ENCODE measurements at regions not wholly inside any gene's neighbourhood (a gene's known extent, or its start where the extent isn't known, plus 50 kb on each side); places are given as distances from the start of the nearest gene placed in this dataset.
"Not testable (repeated sequence)": the region's sequence is repeated elsewhere in the genome, so short reads cannot be mapped to it uniquely, and the experiment has no call there.

DNA sequence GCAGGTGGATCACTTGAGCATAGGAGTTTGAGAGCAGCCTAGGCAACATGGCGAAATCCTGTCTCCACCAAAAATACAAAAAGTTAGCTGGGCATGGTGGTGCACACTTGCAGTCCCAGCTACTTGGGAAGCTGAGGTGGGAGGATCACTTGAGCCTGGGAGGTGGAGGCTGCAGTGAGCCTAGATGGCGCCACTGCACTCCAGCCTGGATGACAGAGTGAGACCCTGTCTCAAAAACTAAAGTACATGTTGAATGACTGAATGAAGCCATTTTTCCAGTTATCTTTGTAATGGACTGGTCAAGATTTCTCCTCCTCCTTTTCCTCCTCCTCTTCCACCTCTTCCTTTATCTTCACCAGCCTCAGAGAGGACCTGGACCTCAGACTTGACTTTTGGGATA is 272.0 kb downstream of the SMAD2 start:
- DNase-seq, result no peak

DNA sequence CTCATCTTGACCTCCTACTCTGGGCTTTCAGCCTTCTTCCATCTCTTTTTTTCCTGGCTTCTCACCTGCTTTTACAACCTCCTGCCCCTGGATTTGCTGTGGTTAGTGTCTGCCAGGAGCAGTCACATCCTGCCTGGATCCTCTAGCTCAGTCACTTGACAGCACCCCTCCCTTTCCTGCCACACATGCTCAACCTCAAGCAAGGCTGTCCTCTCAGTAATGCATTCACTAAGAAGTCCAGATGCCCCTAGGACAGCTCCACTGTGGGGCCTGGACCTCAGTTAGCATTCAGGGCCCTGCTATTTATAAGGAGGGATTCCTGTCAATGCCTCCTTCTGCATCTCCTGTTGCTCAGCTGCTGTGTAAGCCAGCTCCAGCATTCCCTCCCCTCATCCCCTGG is 275.5 kb downstream of the SMAD2 start:
- DNase-seq, result no peak

GRCh38 chr18:47644896-47645295 is 285.6 kb downstream of the SMAD2 start:
- DNase-seq, result no peak

DNA sequence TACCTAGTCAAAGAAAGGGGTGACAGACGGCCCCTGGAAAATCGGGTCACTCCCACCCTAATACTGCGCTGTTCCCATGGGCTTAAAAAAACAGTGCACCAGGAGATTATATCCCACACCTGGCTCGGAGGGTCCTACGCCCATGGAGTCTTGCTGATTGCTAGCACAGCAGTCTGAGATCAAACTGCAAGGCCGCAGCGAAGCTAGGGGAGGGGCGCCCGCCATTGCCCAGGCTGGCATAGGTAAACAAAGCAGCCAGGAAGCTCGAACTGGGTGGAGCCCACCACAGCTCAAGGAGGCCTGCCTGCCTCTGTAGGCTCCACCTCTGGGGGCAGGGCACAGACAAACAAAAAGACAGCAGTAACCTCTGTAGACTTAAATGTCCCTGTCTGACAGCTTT is 292.9 kb downstream of the SMAD2 start:
- not testable (repeated sequence) for DNase-seq

GRCh38 chr18:47635416-47635815 is 295.0 kb downstream of the SMAD2 start:
- DNase-seq, result no peak

DNA sequence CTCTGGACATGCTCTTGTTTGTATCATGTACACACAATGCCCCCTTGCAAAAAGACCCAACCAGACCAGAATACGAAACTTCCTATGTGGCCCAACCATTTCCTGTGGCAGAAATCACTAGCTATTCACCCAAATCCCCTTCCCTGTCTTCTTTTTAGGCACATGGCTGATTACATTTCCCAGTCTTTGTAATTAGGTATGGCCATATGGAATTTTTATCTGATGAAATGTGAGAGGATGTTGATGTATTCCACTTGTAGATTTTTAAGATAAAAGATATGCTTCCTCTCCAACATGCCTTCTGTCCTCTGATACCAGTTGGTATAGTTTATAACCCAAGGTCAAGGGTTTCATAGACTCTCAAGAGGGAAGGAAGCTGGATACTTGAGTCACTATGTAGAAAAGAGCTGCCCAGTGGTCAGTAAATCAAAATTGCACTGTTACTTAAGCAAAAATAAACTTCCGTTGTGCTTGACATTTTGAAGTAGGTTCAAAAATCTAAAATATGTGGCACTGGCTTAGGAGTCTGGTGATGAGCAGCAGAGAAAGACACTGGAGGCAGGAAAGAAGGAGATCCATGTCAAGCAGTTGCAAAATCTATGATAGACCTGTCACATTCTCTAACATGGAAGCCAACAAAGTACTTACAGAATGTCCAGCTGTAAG is 297.4 kb downstream of the SMAD2 start:
- DNase-seq, result no peak

GRCh38 chr18:47628893-47629292 is 301.6 kb downstream of the SMAD2 start:
- DNase-seq, result no peak

DNA sequence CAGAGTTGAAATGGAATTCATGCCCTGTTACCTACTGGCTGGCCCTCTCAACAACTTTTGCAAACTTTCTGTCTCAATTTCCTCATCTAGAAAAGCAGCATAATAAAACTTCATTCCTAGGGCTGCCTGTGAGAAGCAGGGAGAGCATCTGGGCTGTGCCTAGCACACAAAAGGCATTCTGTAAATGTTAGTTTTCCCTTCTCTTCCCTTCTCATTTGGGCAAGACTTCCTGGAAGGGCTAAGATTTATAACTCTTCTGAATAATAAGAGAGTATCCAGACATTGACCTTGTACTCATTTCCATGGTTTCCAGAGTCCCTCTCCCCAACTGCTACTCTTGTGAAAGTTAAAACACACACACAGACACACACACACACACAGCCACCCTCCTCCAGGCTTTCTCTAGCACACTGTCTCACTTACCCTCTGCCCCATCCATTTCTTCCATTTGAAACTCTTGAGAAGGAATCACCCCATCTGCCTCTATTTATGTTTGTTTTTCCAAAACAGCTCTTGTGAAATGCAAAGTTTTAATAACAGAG is 302.1 kb downstream of the SMAD2 start:
- DNase-seq, result no peak

- DNase-seq, result no peak
Measured at GRCh38 chr18:47627030-47627429, 303.4 kb downstream of the SMAD2 start.

GRCh38 chr18:47619771-47620448 is 310.5 kb downstream of the SMAD2 start:
- DNase-seq, result no peak

DNA sequence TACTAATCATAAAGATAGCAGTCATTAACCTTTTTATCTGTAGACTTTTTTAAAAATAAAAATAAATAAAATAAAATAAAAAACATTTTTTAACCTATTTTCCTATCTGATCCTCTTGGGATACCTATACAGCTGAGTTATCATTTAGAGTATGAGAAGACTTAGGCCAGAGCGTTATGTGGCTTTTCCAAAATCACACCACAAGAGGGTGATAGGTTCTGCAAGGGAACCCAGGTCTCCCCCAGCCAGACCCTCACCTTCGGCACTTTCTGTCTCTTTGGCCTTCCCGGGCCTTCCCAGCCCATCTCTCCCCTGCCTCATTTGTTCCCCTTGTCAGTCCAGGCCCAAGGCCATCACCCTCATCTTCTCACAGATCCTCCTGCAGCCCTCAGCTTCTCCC is 311.7 kb downstream of the SMAD2 start:
- DNase-seq, result no peak

GRCh38 chr18:47615043-47615442 is 315.4 kb downstream of the SMAD2 start:
- no peak for DNase-seq

DNA sequence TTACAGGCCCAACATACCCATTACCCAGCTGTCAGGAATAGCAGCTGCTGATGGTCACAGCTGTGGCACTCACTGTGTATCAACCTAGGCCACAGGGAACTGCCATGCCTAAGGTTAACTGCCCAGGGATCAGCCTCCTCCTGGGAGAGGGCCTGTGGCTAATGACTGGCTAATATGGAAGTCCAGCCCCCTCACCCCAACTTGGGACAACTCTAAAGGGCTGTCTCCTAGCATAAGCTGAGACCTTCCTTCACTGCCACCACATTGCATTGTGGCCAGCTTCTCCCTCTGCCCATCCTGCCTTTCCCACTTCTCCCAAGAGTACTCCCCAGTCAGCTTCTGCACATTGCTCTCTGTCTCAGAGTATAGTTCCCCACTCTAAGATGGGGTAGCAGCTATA is 316.5 kb downstream of the SMAD2 start:
- no peak for DNase-seq

- DNase-seq, result no peak
Measured at GRCh38 chr18:47611649-47612048, 318.8 kb downstream of the SMAD2 start.

DNA sequence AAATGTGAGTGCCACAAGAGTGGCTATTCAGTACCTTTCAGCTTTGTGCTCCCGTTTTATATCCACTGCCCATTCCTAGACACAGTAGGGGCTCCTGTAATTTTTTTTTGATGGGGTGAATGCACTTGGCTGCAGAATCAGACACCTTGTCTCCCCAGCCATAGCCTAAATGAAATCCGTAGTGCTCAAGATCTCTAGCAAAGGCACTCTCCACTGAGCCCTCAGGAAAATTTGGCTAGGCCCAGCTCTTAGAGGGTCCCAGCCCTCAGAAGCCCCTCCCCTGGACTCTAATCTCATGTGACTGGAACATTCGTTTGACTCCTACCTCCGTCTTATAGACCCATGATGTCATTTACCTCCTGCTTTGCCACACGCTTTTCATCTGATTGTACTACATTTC is 323.9 kb downstream of the SMAD2 start:
- DNase-seq, result no peak

GRCh38 chr18:47605093-47605492 is 325.4 kb downstream of the SMAD2 start:
- DNase-seq, result no peak

GRCh38 chr18:47604021-47604420 is 326.4 kb downstream of the SMAD2 start:
- DNase-seq, result peak; percentile 49

GRCh38 chr18:47603158-47603557 is 327.3 kb downstream of the SMAD2 start:
- DNase-seq, result no peak

GRCh38 chr18:47602273-47602897 is 328.1 kb downstream of the SMAD2 start:
- DNase-seq, result no peak

DNA sequence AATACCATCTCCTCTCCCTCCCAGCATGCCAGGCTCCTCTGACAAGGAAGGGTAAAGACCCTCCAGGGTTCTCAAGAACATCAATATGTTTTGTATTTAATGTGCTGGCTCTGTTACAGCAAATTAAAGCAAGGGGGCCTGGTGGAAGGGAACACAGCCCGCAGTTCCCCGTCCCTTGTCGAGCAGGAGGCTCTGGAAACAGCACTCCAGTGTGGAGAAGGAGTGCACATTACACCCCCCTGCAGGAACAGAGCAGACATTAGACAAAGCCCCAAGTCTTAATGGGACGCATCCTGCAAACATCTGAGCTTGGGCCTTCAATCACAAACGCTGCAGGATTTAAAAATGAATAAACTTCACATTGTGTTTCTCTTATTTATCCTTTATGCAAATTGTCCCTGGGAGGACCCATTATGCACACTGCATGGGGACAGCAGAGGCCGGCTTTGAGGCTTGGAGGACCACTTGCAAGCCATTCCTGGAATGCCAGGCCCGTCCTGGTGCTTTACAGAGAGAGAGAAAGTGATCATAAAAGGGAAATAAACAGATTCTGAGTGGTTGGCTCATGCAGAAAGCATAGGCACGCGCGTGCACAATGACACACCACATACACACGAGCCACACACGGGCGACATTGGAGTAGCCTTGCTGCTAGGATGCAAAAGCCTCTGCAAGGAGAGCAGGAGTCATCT is 328.7 kb downstream of the SMAD2 start:
- no peak for DNase-seq

DNA sequence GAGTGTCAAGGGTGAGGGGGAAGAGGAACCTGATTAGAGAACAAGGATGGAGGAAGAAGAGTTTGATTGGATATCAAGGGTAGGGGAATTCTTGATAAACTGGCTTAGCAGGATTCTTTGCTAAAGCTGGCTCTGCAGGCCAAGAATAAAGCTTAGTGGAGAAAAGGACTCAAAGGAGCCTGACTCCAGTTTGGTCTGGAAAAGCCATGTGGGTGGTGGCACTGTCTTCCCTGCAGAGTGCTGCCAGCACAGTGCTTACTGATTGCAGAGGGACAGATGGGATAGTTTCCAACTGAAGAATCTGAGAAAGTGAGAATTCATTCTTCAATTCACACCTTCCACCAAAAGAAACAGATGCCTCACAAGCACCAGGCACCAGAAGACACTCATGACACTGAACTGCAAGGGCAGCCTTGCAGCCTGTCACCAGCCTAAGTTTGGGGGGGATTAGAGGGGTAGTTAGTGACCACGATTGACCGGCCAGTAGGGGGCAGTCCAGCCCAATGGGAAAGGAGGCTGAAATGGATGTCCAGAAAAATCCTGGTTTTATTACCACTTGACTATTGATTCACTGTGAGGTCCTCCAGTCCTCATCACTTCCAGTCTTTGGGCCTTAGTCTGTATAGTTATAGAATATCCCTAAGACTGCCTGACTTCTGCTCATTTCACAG is 334.5 kb downstream of the SMAD2 start:
- peak; percentile 49 for DNase-seq

DNA sequence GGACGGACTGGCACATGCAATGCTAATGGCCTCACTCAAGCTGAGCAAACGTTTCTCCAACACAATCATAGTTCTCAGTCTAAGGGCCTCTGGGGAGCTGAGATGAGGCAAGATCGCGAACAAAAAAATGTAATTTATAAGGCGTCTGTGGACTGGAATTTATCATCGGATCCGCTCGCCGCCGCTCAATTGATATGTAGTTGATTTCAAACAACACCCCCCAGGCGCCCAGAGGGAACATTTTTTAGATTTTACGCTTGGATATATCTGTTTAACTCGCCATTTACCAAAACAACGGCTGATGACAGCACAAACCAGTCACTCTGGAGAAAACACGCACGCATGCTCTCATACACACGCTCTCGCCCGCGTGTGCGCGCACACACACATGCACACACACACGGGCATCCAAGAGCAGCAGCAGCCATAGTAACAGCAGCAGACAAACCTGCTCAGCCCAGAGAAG is 335.8 kb downstream of the SMAD2 start:
- DNase-seq, result no peak

Measured in RPMI8226 (cell line).